Left lung (tissue), 4 donors: ENCODE measurements at regions not wholly inside any gene's neighbourhood (a gene's known extent, or its start where the extent isn't known, plus 50 kb on each side); places are given as distances from the start of the nearest gene placed in this dataset.
A peak's percentile ranks its signal among the peaks of the same experiment; 100 is the strongest.

ENCODE experiments used
- ATAC-seq: fragments of 200-7000 bp; cut with Tn5 transposase; one replicate; pipeline ENCODE4 v1.9.1; 2020; ENCODE audit warnings: moderate library complexity
- DNase-seq, 4 donors: peaks; one replicate each; pipeline ENCODE4 v3.0.0-alpha.2; 2013 to 2020
- H3K27ac ChIP-seq, 2 donors: fragments of 200-600 bp; sonication (generic) in 1 of 2; one replicate each; pipeline versions ENCODE4 v1.5.0 to v1.8.0; 2020 to 2021
- H3K27me3 ChIP-seq, 2 donors: fragments of 200-600 bp; sonication (generic) in 1 of 2; one replicate each; pipeline versions ENCODE4 v1.5.0 to v1.8.0; 2020 to 2021
- H3K36me3 ChIP-seq, 2 donors: fragments of 200-600 bp; sonication (generic) in 1 of 2; one replicate each; pipeline versions ENCODE4 v1.5.0 to v1.8.0; 2020 to 2021
- H3K4me1 ChIP-seq, 2 donors: fragments of 200-600 bp; one replicate each; pipeline ENCODE4 v1.8.0; 2021
- H3K4me3 ChIP-seq, 2 donors: fragments of 200-600 bp; sonication (generic) in 1 of 2; one replicate each; pipeline versions ENCODE4 v1.5.0 to v1.8.0; 2020 to 2021; ENCODE audit warnings: mild to moderate bottlenecking in 1 of 2
- H3K9me3 ChIP-seq, 2 donors: fragments of 200-600 bp; sonication (generic) in 1 of 2; one replicate each; pipeline versions ENCODE4 v1.5.0 to v1.8.0; 2020 to 2021
- intact Hi-C, 2 donors: fragments of 100-400 bp; cut with DNase I; formaldehyde crosslinking; loops; one replicate each; pipeline versions ENCODE4 v1.11.2 to v1.14.2; 2022
- TF ChIP-seq, protein P1 (sequence below), 2 donors: fragments of 200-600 bp; sonication (generic) in 1 of 2; IDR thresholded peaks; one replicate each; pipeline versions ENCODE4 v1.5.0 to v1.8.0; 2021; ENCODE audit warnings: antibody characterized with exemption in 2 of 2
- donor health status: DM: no; HTN: yes; CAD: no.
- donor health status: DM: no; HTN: no; CAD: no.

DNA sequence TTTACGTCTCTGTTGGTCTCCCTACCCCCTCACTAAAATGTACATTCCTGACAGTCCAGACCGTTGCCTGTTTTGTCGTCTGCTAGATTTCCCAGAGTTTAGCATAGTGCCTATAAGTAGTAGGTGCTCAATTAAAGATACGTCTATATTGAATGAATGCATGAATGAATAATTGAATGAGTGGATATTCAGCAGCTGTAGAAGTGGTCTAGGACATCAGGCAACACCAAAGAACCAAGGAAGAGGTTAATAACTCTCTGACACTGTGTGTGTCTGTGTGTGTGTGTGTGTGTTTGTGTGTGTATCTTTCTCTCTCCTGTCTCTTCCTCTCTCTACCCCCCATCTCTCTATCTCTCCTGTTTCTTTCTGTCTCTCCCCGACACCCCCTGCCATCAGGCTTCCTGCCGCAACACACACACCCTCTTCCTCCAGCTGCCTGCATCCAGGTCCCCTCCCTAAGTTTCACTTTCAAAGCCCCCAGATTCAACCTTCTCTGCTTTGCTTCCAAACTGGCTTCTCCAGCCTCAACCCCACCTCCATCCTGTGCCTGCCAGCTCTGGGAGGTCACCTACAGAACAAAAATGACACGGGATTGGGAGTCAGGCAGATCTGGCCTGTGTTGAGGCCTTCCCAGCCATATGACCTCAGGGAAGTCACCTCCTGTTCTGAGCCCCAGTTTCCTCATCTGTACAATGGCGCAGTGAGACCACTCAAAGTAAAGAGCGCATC, 119.9 kb upstream of the NCOR2 start:
- TF ChIP-seq, protein P1, sequence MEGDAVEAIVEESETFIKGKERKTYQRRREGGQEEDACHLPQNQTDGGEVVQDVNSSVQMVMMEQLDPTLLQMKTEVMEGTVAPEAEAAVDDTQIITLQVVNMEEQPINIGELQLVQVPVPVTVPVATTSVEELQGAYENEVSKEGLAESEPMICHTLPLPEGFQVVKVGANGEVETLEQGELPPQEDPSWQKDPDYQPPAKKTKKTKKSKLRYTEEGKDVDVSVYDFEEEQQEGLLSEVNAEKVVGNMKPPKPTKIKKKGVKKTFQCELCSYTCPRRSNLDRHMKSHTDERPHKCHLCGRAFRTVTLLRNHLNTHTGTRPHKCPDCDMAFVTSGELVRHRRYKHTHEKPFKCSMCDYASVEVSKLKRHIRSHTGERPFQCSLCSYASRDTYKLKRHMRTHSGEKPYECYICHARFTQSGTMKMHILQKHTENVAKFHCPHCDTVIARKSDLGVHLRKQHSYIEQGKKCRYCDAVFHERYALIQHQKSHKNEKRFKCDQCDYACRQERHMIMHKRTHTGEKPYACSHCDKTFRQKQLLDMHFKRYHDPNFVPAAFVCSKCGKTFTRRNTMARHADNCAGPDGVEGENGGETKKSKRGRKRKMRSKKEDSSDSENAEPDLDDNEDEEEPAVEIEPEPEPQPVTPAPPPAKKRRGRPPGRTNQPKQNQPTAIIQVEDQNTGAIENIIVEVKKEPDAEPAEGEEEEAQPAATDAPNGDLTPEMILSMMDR (IDR thresholded peaks at IDR 0.05), result no peak
- Histone ChIP-seq H3K27ac (peak overlapping the region; percentile 51 to 62), H3K4me3 (no peak overlapping the region), H3K27me3 (no peaks in the 10 kb centered on the region), H3K9me3 (peaks cover 0 to 6% of the 10 kb centered on the region in 2 donors), H3K36me3 (no peaks in the 10 kb centered on the region), H3K4me1 (peaks cover 40 to 68% of the 10 kb centered on the region in 2 donors)
- DNase-seq (no peak), ATAC-seq (no peak)
- intact Hi-C loops, result no loop called here

DNA sequence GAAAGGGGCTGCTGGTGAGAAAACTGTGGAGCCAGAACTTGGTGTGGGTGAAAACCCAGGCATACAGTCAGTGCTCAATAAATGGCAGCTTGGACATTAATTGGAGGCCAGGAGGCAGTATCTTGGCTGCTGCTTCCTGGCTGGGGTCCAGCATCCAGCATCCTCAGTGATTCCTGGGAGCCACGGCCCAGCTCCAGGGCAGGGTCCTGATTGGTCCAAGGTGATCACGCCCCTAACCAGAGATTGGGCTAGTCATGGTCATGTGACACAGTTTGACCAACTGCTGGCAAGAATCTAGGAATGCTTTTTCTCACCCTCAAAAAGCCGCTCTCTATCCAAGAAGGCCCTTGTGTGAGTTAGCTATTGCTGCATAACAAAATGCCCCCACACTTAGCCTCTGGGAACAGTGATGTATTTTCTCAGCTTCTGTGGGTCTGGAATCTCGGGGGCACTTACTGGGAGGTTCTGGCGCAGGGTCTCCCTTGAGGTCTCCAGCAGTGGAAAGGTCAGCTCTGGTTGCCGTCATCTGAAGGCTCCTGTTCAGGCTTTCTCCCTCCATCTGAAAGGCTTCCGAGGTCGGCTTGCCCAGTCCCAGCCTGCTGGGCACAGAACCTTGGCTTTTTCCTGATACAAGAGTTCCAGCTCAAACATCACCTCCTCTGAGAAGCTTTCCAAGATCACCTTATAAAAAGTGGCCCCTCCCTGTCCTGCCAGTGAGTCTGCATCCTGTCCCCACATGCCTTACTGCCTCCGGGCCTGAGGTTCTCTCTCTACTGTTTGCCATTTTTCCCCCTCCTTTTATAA, 119.2 kb upstream of the NCOR2 start:
- peak overlapping the region in 1 of 2 donors; percentile 67 for H3K27ac ChIP-seq

DNA sequence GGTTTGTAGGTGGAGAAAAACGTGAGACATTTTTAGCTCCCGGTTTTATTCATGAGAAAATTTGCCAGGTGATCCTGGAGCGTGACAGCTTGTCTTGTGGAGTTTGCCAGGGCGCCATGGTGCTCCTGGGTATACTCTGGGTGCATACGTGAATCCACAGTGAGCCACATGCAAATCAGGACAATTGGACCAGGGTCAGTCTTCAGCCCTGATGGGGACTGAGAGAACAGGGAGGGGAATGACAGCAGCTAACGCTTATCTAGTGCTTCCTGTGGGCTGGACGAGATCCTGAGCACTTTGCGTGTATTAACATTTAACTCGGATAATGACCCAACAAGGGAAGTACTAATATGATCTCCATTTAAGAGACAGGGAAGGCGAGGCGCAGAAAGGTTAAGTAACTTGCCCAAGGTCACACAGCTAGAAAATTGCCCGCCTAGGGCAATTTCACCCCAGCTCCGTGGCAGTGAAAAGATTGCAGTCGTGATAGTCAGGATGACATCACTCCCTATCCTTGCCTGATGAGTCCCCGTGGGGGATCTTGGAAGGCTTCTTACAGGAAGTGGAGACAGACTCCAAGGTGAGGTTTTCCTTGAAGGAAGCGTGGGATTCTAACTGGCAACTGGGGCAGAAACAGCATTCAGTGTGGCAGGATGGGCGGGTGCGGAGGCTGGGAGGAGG, 118.4 kb upstream of the NCOR2 start:
- H3K36me3 ChIP-seq, result no peaks in the 10 kb centered on the region
- ATAC-seq (no peak), DNase-seq (no peak)
- peaks cover 50 to 83% of the 10 kb centered on the region in 2 donors for H3K4me1 ChIP-seq
- H3K9me3 ChIP-seq, result no peaks in the 10 kb centered on the region
- intact Hi-C loops, result no loop called here
- peak overlapping the region; percentile 67 to 77 for H3K27ac ChIP-seq
- H3K27me3 ChIP-seq, result no peaks in the 10 kb centered on the region
- TF ChIP-seq, protein P1 (IDR thresholded peaks at IDR 0.05), result no peak
- H3K4me3 ChIP-seq, result no peak overlapping the region

More for the DNA sequence above, 119.2 kb upstream of the NCOR2 start:
- H3K9me3 ChIP-seq, result peaks cover 0 to under 1% of the 10 kb centered on the region in 2 donors
- peaks cover 47 to 76% of the 10 kb centered on the region in 2 donors for H3K4me1 ChIP-seq
- H3K4me3 ChIP-seq, result no peak overlapping the region
- no peaks in the 10 kb centered on the region for H3K36me3 ChIP-seq
- H3K27me3 ChIP-seq, result no peaks in the 10 kb centered on the region
- DNase-seq, result no peak
- no peak for ATAC-seq
- TF ChIP-seq, protein P1 (IDR thresholded peaks at IDR 0.05), result no peak
- intact Hi-C loops, result no loop called here

DNA sequence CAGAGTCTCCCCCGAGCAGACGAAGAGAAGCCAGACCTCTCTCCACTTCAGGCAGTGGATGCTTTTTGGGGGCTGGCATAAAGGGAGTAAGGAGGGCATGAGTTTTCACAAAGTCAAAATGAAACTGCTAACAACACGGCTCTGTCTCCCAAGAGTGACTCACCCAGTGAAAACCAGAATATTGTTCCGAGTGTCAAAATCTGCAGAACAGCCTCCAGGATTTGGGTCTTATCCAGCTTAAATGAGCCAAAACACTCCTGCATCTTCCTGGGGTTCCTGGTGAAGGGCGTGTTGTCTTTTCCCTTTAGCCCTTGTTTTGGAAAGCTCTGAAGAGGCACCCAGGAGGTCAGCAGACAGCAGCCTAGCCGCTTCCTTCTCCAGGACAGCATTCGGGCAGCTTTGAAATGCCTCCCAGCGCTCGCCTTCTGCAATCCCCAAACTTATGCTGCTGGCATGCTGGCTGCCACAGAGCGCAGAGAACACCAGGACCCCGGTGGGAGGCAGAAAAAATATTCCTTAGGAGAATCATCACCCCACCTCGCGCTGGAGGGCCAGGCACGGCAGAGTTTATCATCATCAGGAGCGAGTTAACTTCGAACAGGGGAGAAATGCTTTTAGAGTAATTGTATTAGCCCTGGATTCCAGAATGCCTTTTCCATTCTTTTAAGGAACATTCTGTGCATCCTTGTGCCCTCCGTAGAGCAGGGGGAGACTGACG, 117.7 kb upstream of the NCOR2 start:
- intact Hi-C loops, result no loop called here
- Histone ChIP-seq H3K4me3 (no peak overlapping the region), H3K9me3 (no peaks in the 10 kb centered on the region), H3K27me3 (no peaks in the 10 kb centered on the region), H3K4me1 (peaks cover 50 to 90% of the 10 kb centered on the region in 2 donors), H3K27ac (peak overlapping the region; percentile 67 to 77), H3K36me3 (no peaks in the 10 kb centered on the region)
- ATAC-seq, result peak; percentile 23
- DNase-seq, result no peak
- TF ChIP-seq, protein P1 (IDR thresholded peaks at IDR 0.05), result no peak
